Activated naive CD4-positive, alpha-beta T cell treated with anti-CD3 and anti-CD28 coated beads, Interleukin-2, amount 50 U/mL, for 72 hours (primary cell): ENCODE measurements at regions not wholly inside any gene's neighbourhood (a gene's known extent, or its start where the extent isn't known, plus 50 kb on each side); places are given as distances from the start of the nearest gene placed in this dataset.
"Not testable (repeated sequence)": the region's sequence is repeated elsewhere in the genome, so short reads cannot be mapped to it uniquely, and the experiment has no call there.

ENCODE experiments used
- ATAC-seq, 2 donors: fragments of 150-1000 bp; cut with Tn5 transposase; 2 replicates each; pipeline ENCODE4 v1.10.0; 2021; ENCODE audit warnings: mild to moderate bottlenecking in 2 of 2, moderate library complexity in 2 of 2
- DNase-seq, 2 donors: peaks; one replicate each; pipeline ENCODE4 v3.0.0; 2021 to 2022; ENCODE audit warnings: low spot score in 2 of 2
- H3K27ac Mint-ChIP-seq, 2 donors: one replicate each; pipeline ENCODE4 v1.8.0; 2022; ENCODE audit warnings: mild to moderate bottlenecking in 2 of 2, mixed read lengths in 2 of 2
- H3K36me3 Mint-ChIP-seq, 2 donors: one replicate each; pipeline ENCODE4 v1.8.0; 2022; ENCODE audit warnings: mixed read lengths in 2 of 2
- H3K9me3 Mint-ChIP-seq, 2 donors: one replicate each; pipeline ENCODE4 v1.8.0; 2022; ENCODE audit warnings: mixed read lengths in 2 of 2

DNA sequence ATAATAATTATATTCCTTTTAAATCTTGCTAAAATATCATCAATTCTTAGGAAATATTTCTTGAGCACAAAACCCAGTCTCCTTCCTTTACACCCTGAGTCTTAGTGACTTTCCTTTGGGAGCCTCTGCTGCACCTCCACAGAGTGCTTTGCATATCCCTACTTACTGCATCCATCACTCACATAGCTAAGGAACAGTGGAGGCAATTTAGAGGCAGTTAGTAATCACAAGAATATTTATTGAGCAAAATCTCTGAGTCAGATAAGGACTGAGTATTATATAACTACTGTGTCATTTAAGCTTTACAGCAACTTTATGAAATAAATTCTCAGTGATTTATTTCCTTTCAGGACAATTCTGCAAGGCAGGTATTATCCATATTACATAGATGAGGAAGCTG is 327.7 kb downstream of the TMX3 start:
- Mint-ChIP-seq H3K9me3 (peaks cover 0 to 6% of the 10 kb centered on the region in 2 donors), H3K36me3 (no peaks in the 10 kb centered on the region)
- no peak for ATAC-seq

DNA sequence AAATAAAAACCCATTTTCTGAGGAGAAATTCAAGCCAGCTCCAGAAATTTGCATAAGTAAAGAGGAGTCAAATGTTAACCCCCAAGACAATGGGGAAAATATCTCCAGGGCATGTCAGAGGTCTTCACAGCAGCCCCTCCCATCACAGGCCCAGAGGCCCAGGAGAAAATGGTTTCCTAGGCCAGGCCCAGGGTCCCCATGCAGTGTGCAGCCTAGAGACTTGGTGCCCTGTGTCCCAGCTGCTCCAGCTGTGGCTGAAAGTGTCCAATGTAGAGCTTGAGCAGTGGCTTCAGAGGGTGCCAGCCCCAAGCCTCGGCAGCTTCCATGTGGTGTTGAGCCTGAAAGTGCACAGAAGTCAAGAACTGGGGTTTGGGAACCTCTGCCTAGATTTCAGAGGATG is 330.9 kb downstream of the TMX3 start:
- ATAC-seq, H3K27ac Mint-ChIP-seq, DNase-seq, H3K36me3 Mint-ChIP-seq: not testable (repeated sequence)
- H3K9me3 Mint-ChIP-seq = peaks cover 0 to 10% of the 10 kb centered on the region in 2 donors

More for the DNA sequence above, 327.7 kb downstream of the TMX3 start:
- no peak for DNase-seq
- H3K27ac Mint-ChIP-seq = no peak overlapping the region

DNA sequence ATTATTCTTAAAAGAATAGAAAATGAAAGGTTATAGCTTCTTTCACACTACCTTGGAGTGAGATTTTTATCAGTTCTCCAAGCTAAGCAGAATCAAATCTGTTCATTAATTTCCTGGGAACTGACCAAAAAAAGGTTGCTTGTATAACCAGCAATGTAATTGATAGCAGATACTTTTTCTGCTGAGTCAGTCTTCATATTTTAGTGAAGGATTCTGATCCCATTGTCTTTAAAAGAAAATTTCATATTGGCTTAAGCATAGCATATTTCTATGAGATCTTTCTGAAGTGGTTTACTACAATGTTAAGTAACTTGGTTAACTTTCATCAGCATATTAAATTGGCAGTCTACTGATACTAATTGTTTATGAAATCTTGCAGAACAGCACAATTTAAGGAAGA is 338.0 kb downstream of the TMX3 start:
- Mint-ChIP-seq H3K27ac (no peak overlapping the region), H3K36me3 (no peaks in the 10 kb centered on the region), H3K9me3 (peaks cover 0 to 6% of the 10 kb centered on the region in 2 donors)
- ATAC-seq = no peak
- no peak for DNase-seq

DNA sequence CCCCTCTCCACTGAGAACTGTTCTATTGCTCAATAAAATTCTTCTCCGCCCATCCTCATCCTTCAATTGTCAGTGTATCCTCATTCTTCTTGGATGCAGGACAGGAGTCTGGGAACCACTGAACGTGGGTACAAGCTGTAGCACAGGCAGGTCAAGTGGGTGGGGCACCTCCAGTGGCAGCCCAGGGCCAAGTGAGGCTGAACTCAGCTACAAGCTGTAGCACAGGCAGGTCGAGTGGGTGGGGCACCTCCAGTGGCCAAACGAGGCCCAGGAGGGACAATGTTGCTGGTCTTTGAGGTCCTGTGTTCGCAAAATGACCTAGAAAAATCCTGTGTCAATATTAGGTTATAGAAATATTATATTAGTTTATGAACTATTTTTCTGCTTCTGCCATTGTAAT is 352.0 kb downstream of the TMX3 start:
- H3K9me3 Mint-ChIP-seq = peaks cover 0 to 3% of the 10 kb centered on the region in 2 donors
- H3K36me3 Mint-ChIP-seq = peaks cover 0 to 3% of the 10 kb centered on the region in 2 donors
- H3K27ac Mint-ChIP-seq = no peak overlapping the region
- ATAC-seq (no peak), DNase-seq (no peak)

GRCh38 chr18:68355637-68356036 is 359.3 kb downstream of the TMX3 start:
- no peak overlapping the region for H3K27ac Mint-ChIP-seq
- H3K36me3 Mint-ChIP-seq = peaks cover 0 to 13% of the 10 kb centered on the region in 2 donors
- ATAC-seq (no peak), DNase-seq (no peak)
- peaks cover 10 to 17% of the 10 kb centered on the region in 2 donors for H3K9me3 Mint-ChIP-seq

- ATAC-seq (no peak), DNase-seq (no peak)
- Mint-ChIP-seq H3K9me3 (peaks cover 17 to 26% of the 10 kb centered on the region in 2 donors), H3K36me3 (peaks cover 0 to 13% of the 10 kb centered on the region in 2 donors), H3K27ac (no peak overlapping the region)
Observed at GRCh38 chr18:68354176-68354575, 360.7 kb downstream of the TMX3 start.

DNA sequence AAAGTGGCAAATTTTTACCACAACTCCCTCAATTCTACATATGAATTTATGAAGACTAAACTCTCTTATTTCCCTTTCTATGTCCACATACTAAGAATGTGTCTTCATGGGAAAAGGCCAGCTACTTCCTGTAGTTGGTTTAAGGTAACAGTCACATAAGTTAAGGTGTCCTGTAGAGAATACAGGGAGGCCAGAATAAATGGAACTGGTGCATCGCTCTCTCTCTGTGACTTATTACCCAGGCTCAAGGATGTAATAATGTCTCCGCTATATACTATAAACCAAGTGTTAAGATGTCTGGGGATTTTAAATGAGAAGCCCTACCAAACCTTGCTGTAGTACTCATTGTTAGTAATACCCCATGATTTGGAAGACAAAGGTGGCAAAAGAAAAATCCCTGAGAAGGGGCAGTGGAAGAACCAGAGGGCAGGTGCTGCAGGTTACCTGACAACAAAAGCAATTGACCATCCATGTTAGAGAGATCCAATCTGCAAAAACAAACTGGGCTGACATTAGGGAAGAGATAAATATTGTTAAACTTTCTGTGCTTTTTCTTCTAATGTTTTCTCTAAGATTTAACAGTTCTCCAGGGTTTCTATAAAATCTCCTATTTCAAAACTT is 372.8 kb downstream of the TMX3 start:
- no peak overlapping the region for H3K27ac Mint-ChIP-seq
- DNase-seq (no peak), ATAC-seq (no peak)
- H3K9me3 Mint-ChIP-seq = peaks cover 0 to 5% of the 10 kb centered on the region in 2 donors
- no peaks in the 10 kb centered on the region for H3K36me3 Mint-ChIP-seq

GRCh38 chr18:68340606-68341005 is 374.3 kb downstream of the TMX3 start:
- Mint-ChIP-seq H3K27ac (no peak overlapping the region), H3K9me3 (peaks cover 0 to 5% of the 10 kb centered on the region in 2 donors), H3K36me3 (no peaks in the 10 kb centered on the region)
- ATAC-seq (no peak), DNase-seq (no peak)

GRCh38 chr18:68330658-68331057 is 384.2 kb downstream of the TMX3 start:
- no peak for ATAC-seq
- H3K36me3 Mint-ChIP-seq = no peaks in the 10 kb centered on the region
- DNase-seq = no peak
- H3K27ac Mint-ChIP-seq = no peak overlapping the region
- H3K9me3 Mint-ChIP-seq = no peaks in the 10 kb centered on the region

GRCh38 chr18:68323921-68324320 is 391.0 kb downstream of the TMX3 start:
- H3K36me3 Mint-ChIP-seq = no peaks in the 10 kb centered on the region
- no peaks in the 10 kb centered on the region for H3K9me3 Mint-ChIP-seq
- H3K27ac Mint-ChIP-seq = no peak overlapping the region
- ATAC-seq = no peak
- DNase-seq = no peak

DNA sequence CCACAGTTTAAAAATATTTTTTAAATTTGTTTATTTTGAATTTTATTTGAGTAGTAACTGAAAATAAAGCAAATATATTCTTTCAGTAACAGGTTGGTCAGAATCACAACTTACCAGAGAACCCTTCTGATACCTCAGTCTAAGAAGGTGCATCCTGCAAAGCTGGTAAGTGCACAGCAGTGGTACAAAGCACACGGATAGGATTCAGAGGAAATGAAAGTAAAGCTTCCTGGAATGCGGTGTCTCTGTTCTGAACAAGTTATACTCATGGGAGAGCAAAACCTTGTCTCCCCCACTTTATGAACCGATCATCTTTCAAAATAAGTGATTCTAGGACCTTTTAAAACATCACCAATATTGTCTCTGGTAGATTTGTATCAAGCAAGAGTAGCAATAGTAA is 398.3 kb downstream of the TMX3 start:
- H3K9me3 Mint-ChIP-seq = peaks cover 4 to 6% of the 10 kb centered on the region in 2 donors
- no peak overlapping the region for H3K27ac Mint-ChIP-seq
- no peaks in the 10 kb centered on the region for H3K36me3 Mint-ChIP-seq
- ATAC-seq = no peak
- no peak for DNase-seq

DNA sequence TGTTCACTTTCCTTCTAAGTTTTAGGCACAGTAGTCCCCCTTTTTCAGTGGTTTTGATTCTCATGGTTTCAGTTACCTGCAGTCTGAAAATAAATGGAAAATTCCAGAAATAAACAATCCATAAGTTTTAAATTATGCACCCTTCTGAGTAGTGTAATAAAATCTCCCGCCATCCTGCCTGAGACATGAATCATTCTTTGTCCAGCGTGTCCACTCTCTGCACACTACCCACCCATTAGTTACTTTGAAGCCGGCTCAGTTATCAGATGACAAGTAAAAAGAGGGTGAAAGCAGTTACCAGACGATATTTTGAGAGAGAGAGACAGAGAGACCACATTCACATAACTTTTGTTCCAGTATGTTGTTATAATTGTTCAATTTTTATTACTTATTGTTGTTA is 400.5 kb downstream of the TMX3 start:
- peaks cover 4 to 6% of the 10 kb centered on the region in 2 donors for H3K9me3 Mint-ChIP-seq
- DNase-seq (no peak), ATAC-seq (no peak)
- no peaks in the 10 kb centered on the region for H3K36me3 Mint-ChIP-seq
- no peak overlapping the region for H3K27ac Mint-ChIP-seq

GRCh38 chr18:68301441-68301840 is 413.5 kb downstream of the TMX3 start:
- no peak for DNase-seq
- Mint-ChIP-seq H3K27ac (no peak overlapping the region), H3K36me3 (no peaks in the 10 kb centered on the region), H3K9me3 (no peaks in the 10 kb centered on the region)
- ATAC-seq = no peak

- ATAC-seq (no peak), DNase-seq (no peak)
- H3K27ac Mint-ChIP-seq = no peak overlapping the region
- no peaks in the 10 kb centered on the region for H3K36me3 Mint-ChIP-seq
- no peaks in the 10 kb centered on the region for H3K9me3 Mint-ChIP-seq
Observed at GRCh38 chr18:68299906-68300305, 415.0 kb downstream of the TMX3 start.

DNA sequence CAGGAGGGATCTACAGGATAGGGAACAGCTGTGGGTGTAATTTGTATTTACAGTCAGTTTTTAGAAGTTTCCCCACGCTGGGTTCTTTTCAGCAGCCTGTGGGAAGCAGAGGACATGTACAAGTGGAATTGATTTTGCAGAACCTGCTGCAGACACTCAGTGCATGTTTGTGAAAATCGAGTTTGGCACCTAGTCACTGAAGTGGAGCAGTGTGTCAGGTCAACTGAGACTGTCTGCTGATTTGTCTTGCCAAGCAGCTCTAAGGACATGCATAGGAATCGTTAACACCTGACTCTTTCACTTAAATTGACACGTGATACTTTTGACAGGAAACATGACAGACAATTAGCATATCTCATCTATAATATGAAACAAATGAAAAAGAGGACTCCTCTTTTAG is 416.6 kb downstream of the TMX3 start:
- ATAC-seq (no peak), DNase-seq (no peak)
- no peak overlapping the region for H3K27ac Mint-ChIP-seq
- no peaks in the 10 kb centered on the region for H3K36me3 Mint-ChIP-seq
- no peaks in the 10 kb centered on the region for H3K9me3 Mint-ChIP-seq

DNA sequence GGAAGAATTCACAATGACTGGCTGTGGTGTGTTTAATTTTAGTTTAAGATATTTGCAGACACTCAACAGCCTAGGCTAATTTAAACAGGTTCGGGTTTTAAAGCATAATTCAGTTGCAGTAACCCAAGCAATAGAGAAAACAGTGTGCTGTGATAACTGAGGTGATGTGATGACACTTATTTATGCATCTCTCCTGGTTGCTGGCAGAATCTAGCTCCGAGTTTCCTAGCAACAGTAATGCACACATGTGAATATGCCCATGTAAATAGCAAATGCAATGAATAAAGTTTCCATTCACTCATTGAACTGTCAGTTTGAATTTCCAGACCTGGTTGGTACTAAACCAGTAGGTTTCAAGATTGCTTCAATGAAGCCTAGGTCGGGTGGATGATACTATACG is 426.5 kb downstream of the TMX3 start:
- no peak for ATAC-seq
- no peak overlapping the region for H3K27ac Mint-ChIP-seq
- no peaks in the 10 kb centered on the region for H3K36me3 Mint-ChIP-seq
- no peaks in the 10 kb centered on the region for H3K9me3 Mint-ChIP-seq
- DNase-seq = no peak

DNA sequence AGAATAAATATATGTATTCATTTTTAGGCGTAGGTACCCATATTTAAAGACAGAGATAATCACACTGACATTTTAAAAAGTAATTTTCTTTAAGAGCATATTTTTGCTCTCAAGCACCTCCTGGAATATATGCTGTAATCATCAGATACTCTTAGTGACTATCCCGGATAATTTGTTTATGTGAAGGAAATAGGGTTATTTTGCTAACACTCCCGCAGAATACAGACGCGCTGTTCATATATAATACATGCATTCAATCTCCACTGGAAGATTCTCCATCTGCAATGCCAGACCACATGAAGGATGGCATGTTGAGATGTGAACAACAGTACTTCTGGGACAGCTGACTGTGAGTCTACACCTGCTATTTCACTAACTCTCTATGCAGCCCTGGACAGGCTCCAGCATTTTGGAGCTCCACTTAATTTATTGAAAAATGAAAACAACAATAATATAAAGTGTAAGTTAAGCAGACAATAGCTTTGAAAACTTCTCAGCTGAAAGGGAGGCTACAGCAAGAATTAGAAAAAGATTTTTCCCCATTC is 430.6 kb downstream of the TMX3 start:
- Mint-ChIP-seq H3K36me3 (no peaks in the 10 kb centered on the region), H3K9me3 (no peaks in the 10 kb centered on the region), H3K27ac (no peak overlapping the region)
- no peak for ATAC-seq
- DNase-seq = no peak

- Mint-ChIP-seq H3K36me3 (no peaks in the 10 kb centered on the region), H3K27ac (no peak overlapping the region), H3K9me3 (no peaks in the 10 kb centered on the region)
- ATAC-seq = no peak
- DNase-seq = no peak
Observed at GRCh38 chr18:68283834-68284233, 431.1 kb downstream of the TMX3 start.
